Endothelial cell (in vitro differentiated cells): ENCODE measurements at regions not wholly inside any gene's neighbourhood (a gene's known extent, or its start where the extent isn't known, plus 50 kb on each side); places are given as distances from the start of the nearest gene placed in this dataset.
"Not testable (repeated sequence)": the region's sequence is repeated elsewhere in the genome, so short reads cannot be mapped to it uniquely, and the experiment has no call there.

Experiments used
- DNase-seq: peaks from one replicate; pipeline ENCODE4 v3.0.0; 2021; ENCODE audit warnings: low spot score
- H3K27ac Mint-ChIP-seq: one replicate; pipeline ENCODE4 v1.8.0; 2021; ENCODE audit warnings: mixed read lengths, inconsistent platforms; ENCODE audit not compliant: unreplicated experiment
- H3K27me3 Mint-ChIP-seq: one replicate; pipeline ENCODE4 v1.8.0; 2021; ENCODE audit warnings: mild to moderate bottlenecking, moderate library complexity, mixed read lengths, inconsistent platforms; ENCODE audit not compliant: unreplicated experiment
- H3K36me3 Mint-ChIP-seq: one replicate; pipeline ENCODE4 v1.8.0; 2021; ENCODE audit warnings: mild to moderate bottlenecking, low read depth, mixed read lengths, inconsistent platforms; ENCODE audit not compliant: unreplicated experiment
- H3K4me1 Mint-ChIP-seq: one replicate; pipeline ENCODE4 v1.8.0; 2021; ENCODE audit warnings: mild to moderate bottlenecking, mixed read lengths, inconsistent platforms; ENCODE audit not compliant: unreplicated experiment
- H3K4me3 Mint-ChIP-seq: one replicate; pipeline ENCODE4 v1.8.0; 2021; ENCODE audit warnings: mild to moderate bottlenecking, mixed read lengths, inconsistent platforms; ENCODE audit not compliant: unreplicated experiment
- H3K9me3 Mint-ChIP-seq: one replicate; pipeline ENCODE4 v1.8.0; 2021; ENCODE audit warnings: mixed read lengths, inconsistent platforms; ENCODE audit not compliant: unreplicated experiment
- CTCF ChIP-seq: fragments of 200-600 bp; sonication (generic); IDR thresholded peaks from one replicate; pipeline ENCODE4 v1.5.0; 2021; ENCODE audit warnings: antibody characterized with exemption; ENCODE audit not compliant: unreplicated experiment

GRCh38 chr11:86145439-86146156 is 76.7 kb upstream of the PICALM start:
- no peaks in the 10 kb centered on the region for H3K4me1 Mint-ChIP-seq
- H3K4me3 Mint-ChIP-seq: no peak overlapping the region
- H3K36me3 Mint-ChIP-seq: no peaks in the 10 kb centered on the region
- no peaks in the 10 kb centered on the region for H3K9me3 Mint-ChIP-seq
- TF ChIP-seq CTCF: no peak
- H3K27ac Mint-ChIP-seq: no peak overlapping the region
- H3K27me3 Mint-ChIP-seq: no peaks in the 10 kb centered on the region
- no peak for DNase-seq

- no peak for TF ChIP-seq CTCF
- Mint-ChIP-seq H3K27ac (no peak overlapping the region), H3K4me1 (no peaks in the 10 kb centered on the region), H3K4me3 (no peak overlapping the region), H3K27me3 (peaks cover 2% of the 10 kb centered on the region), H3K9me3 (no peaks in the 10 kb centered on the region), H3K36me3 (no peaks in the 10 kb centered on the region)
- no peak for DNase-seq
Measured at GRCh38 chr11:86144846-86145245, 76.0 kb upstream of the PICALM start.

- not testable (repeated sequence) for H3K27ac Mint-ChIP-seq, H3K4me1 Mint-ChIP-seq, H3K9me3 Mint-ChIP-seq, H3K27me3 Mint-ChIP-seq, H3K36me3 Mint-ChIP-seq, DNase-seq, H3K4me3 Mint-ChIP-seq
Measured at GRCh38 chr11:86144087-86144486, 75.2 kb upstream of the PICALM start.

GRCh38 chr11:86143087-86144030 is 74.5 kb upstream of the PICALM start:
- Mint-ChIP-seq H3K4me3 (no peak overlapping the region), H3K27me3 (peaks cover 2% of the 10 kb centered on the region), H3K27ac (no peak overlapping the region), H3K4me1 (no peaks in the 10 kb centered on the region), H3K9me3 (no peaks in the 10 kb centered on the region), H3K36me3 (no peaks in the 10 kb centered on the region)
- TF ChIP-seq CTCF: no peak
- no peak for DNase-seq

GRCh38 chr11:86142170-86142569 is 73.3 kb upstream of the PICALM start:
- no peak for DNase-seq
- no peaks in the 10 kb centered on the region for H3K4me1 Mint-ChIP-seq
- H3K9me3 Mint-ChIP-seq: no peaks in the 10 kb centered on the region
- no peak for TF ChIP-seq CTCF
- no peak overlapping the region for H3K4me3 Mint-ChIP-seq
- H3K27ac Mint-ChIP-seq: no peak overlapping the region
- no peaks in the 10 kb centered on the region for H3K36me3 Mint-ChIP-seq
- H3K27me3 Mint-ChIP-seq: peaks cover 2% of the 10 kb centered on the region
